ENCODE measurements at regions not wholly inside any gene's neighbourhood (a gene's known extent, or its start where the extent isn't known, plus 50 kb on each side); places are given as distances from the start of the nearest gene placed in this dataset.

GRCh38 chr21:34198231-34199120 is 125.1 kb downstream of the MRPS6 start:
- Histone ChIP-seq H3F3A (ENCODE audit: insufficient read depth, low read length) (no peaks in the 10 kb centered on the region), H2AFZ (ENCODE audit: low read length) (no peak overlapping the region), H3K36me3 (ENCODE audit: insufficient read depth, low read length) (no peaks in the 10 kb centered on the region), H3K27ac (ENCODE audit: low read depth, low read length, poor library complexity, severe bottlenecking) (no peak overlapping the region), H4K20me1 (ENCODE audit: insufficient read depth, low read length) (no peaks in the 10 kb centered on the region), H3K9me3 (ENCODE audit: low read length) (no peaks in the 10 kb centered on the region), H3K4me3 (ENCODE audit: low read depth, low read length, poor library complexity, severe bottlenecking) (no peak overlapping the region), H3K4me2 (ENCODE audit: low read length) (no peak overlapping the region), H3K4me1 (ENCODE audit: insufficient read depth, low read length, severe bottlenecking) (no peaks in the 10 kb centered on the region), H3K27me3 (ENCODE audit: insufficient read depth, low read length) (no peaks in the 10 kb centered on the region), H3K9ac (ENCODE audit: low read length) (no peak overlapping the region), H3K79me2 (ENCODE audit: insufficient read depth, low read length) (no peaks in the 10 kb centered on the region), H3K9me2 (ENCODE audit: low read depth, low read length) (no peaks in the 10 kb centered on the region)
- TF ChIP-seq CTCF (IDR thresholded peaks at IDR 0.05; ENCODE audit: low read length) (no peak), EZH2 (IDR thresholded peaks at IDR 0.05; ENCODE audit: borderline replicate concordance, low read length) (no peak)

- Histone ChIP-seq H3K27me3 (ENCODE audit: insufficient read depth, low read length) (no peaks in the 10 kb centered on the region), H3K79me2 (ENCODE audit: insufficient read depth, low read length) (no peaks in the 10 kb centered on the region), H3K36me3 (ENCODE audit: insufficient read depth, low read length) (no peaks in the 10 kb centered on the region), H3K9ac (ENCODE audit: low read length) (no peak overlapping the region), H3K4me2 (ENCODE audit: low read length) (no peak overlapping the region), H3K4me1 (ENCODE audit: insufficient read depth, low read length, severe bottlenecking) (no peaks in the 10 kb centered on the region), H3K4me3 (ENCODE audit: low read depth, low read length, poor library complexity, severe bottlenecking) (no peak overlapping the region), H2AFZ (ENCODE audit: low read length) (no peak overlapping the region), H3K9me3 (ENCODE audit: low read length) (no peaks in the 10 kb centered on the region), H3K27ac (ENCODE audit: low read depth, low read length, poor library complexity, severe bottlenecking) (no peak overlapping the region), H3K9me2 (ENCODE audit: low read depth, low read length) (no peaks in the 10 kb centered on the region), H3F3A (ENCODE audit: insufficient read depth, low read length) (no peaks in the 10 kb centered on the region), H4K20me1 (ENCODE audit: insufficient read depth, low read length) (no peaks in the 10 kb centered on the region)
- TF ChIP-seq EZH2 (IDR thresholded peaks at IDR 0.05; ENCODE audit: borderline replicate concordance, low read length), result no peak
- TF ChIP-seq CTCF (IDR thresholded peaks at IDR 0.05; ENCODE audit: low read length), result no peak
Measured at GRCh38 chr21:34199121-34199910, 125.9 kb downstream of the MRPS6 start.

GRCh38 chr21:34200288-34200905 is 127.0 kb downstream of the MRPS6 start:
- H3F3A ChIP-seq (ENCODE audit: insufficient read depth, low read length), result no peaks in the 10 kb centered on the region
- no peaks in the 10 kb centered on the region for H3K4me1 ChIP-seq (ENCODE audit: insufficient read depth, low read length, severe bottlenecking)
- no peak overlapping the region for H3K4me2 ChIP-seq (ENCODE audit: low read length)
- TF ChIP-seq CTCF (IDR thresholded peaks at IDR 0.05; ENCODE audit: low read length), result no peak
- TF ChIP-seq EZH2 (IDR thresholded peaks at IDR 0.05; ENCODE audit: borderline replicate concordance, low read length), result no peak
- no peaks in the 10 kb centered on the region for H3K9me3 ChIP-seq (ENCODE audit: low read length)
- no peaks in the 10 kb centered on the region for H3K36me3 ChIP-seq (ENCODE audit: insufficient read depth, low read length)
- H4K20me1 ChIP-seq (ENCODE audit: insufficient read depth, low read length), result no peaks in the 10 kb centered on the region
- no peaks in the 10 kb centered on the region for H3K27me3 ChIP-seq (ENCODE audit: insufficient read depth, low read length)
- no peak overlapping the region for H3K4me3 ChIP-seq (ENCODE audit: low read depth, low read length, poor library complexity, severe bottlenecking)
- no peaks in the 10 kb centered on the region for H3K79me2 ChIP-seq (ENCODE audit: insufficient read depth, low read length)
- no peak overlapping the region for H3K9ac ChIP-seq (ENCODE audit: low read length)
- H2AFZ ChIP-seq (ENCODE audit: low read length), result no peak overlapping the region
- no peaks in the 10 kb centered on the region for H3K9me2 ChIP-seq (ENCODE audit: low read depth, low read length)
- H3K27ac ChIP-seq (ENCODE audit: low read depth, low read length, poor library complexity, severe bottlenecking), result no peak overlapping the region
